SU-DHL-6 (cell line): ENCODE measurements at regions not wholly inside any gene's neighbourhood (a gene's known extent, or its start where the extent isn't known, plus 50 kb on each side); places are given as distances from the start of the nearest gene placed in this dataset.

ENCODE experiments used
- CTCF ChIP-seq: fragments of 200-600 bp; sonication (generic); IDR thresholded peaks from one replicate; pipeline ENCODE4 v1.5.1; 2017; ENCODE audit warnings: antibody characterized with exemption, mild to moderate bottlenecking, low read length, moderate library complexity; ENCODE audit not compliant: insufficient read depth, poor library complexity, severe bottlenecking
- EZH2phosphoT487 ChIP-seq: fragments of 200-600 bp; sonication (generic), shearing (Covaris generic); conservative IDR thresholded peaks from 2 replicates; pipeline ENCODE4 v1.6.1; 2018; ENCODE audit warnings: mild to moderate bottlenecking, antibody characterized with exemption, low read length, moderate library complexity, mixed read lengths

GRCh38 chr18:51382081-51382480 is 184.6 kb upstream of the MEX3C start:
- TF ChIP-seq CTCF (no peak), EZH2phosphoT487 (no peak)
